ENCODE measurements at regions not wholly inside any gene's neighbourhood (a gene's known extent, or its start where the extent isn't known, plus 50 kb on each side); places are given as distances from the start of the nearest gene placed in this dataset.

GRCh38 chr17:72236980-72237633 is 116.3 kb downstream of the SOX9 start:
- WGBS (ENCODE audit: insufficient coverage) = 32% methylated on average over 12 of the region's 13 CpGs
- Histone ChIP-seq H3K4me3 (ENCODE audit: low read length) (no peak overlapping the region), H3K9me3 (ENCODE audit: control insufficient read depth, insufficient read depth, low read length) (no peaks in the 10 kb centered on the region), H3K27ac (ENCODE audit: low read length) (no peak overlapping the region), H3K4me1 (ENCODE audit: control insufficient read depth, insufficient read depth, low read length) (no peaks in the 10 kb centered on the region), H3K27me3 (ENCODE audit: control insufficient read depth, insufficient read depth, low read length) (no peaks in the 10 kb centered on the region), H3K36me3 (ENCODE audit: control insufficient read depth, insufficient read depth, low read length) (no peaks in the 10 kb centered on the region)
- H3K27me3 Mint-ChIP-seq (ENCODE audit: low read depth in 2 of 2) = peaks cover 0 to 3% of the 10 kb centered on the region in 2 donors
- peaks cover 5% of the 10 kb centered on the region in 2 donors for H3K9me3 Mint-ChIP-seq
- no peak overlapping the region for H3K4me3 Mint-ChIP-seq
- no peaks in the 10 kb centered on the region for H3K4me1 Mint-ChIP-seq
- no peak for DNase-seq
- TF ChIP-seq, protein P1, sequence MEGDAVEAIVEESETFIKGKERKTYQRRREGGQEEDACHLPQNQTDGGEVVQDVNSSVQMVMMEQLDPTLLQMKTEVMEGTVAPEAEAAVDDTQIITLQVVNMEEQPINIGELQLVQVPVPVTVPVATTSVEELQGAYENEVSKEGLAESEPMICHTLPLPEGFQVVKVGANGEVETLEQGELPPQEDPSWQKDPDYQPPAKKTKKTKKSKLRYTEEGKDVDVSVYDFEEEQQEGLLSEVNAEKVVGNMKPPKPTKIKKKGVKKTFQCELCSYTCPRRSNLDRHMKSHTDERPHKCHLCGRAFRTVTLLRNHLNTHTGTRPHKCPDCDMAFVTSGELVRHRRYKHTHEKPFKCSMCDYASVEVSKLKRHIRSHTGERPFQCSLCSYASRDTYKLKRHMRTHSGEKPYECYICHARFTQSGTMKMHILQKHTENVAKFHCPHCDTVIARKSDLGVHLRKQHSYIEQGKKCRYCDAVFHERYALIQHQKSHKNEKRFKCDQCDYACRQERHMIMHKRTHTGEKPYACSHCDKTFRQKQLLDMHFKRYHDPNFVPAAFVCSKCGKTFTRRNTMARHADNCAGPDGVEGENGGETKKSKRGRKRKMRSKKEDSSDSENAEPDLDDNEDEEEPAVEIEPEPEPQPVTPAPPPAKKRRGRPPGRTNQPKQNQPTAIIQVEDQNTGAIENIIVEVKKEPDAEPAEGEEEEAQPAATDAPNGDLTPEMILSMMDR (IDR thresholded peaks at IDR 0.05) = no peak
- no peaks in the 10 kb centered on the region for H3K36me3 Mint-ChIP-seq
- no peak overlapping the region for H3K27ac Mint-ChIP-seq
- ATAC-seq = no peak
- intact Hi-C loops (cut with micrococcal nuclease) = no loop called here

DNA sequence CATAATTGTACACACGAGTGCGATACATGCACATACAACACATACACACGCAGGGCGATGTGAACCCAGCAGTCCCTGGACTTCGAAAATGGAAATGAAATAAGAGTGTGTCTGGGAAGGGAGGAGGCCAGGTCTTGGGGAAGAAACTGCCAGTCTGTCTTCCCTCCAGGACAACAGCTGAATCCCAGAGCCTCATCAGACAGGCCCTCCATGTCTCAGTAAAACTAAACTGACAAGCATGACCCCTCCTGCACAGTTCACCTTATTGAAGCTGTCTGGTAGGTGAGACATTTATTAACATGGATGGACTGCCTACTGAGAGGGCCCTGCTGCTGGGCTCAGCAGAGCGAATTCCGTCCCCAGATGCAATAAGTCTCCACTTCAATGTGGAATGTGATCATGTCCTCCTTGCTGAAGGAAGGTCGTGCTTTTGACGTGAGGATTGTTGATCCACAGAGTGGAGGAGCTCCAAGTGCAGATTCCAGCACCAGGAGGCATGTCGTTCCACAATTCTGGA is 117.4 kb downstream of the SOX9 start:
- ATAC-seq = no peak
- no peaks in the 10 kb centered on the region for H3K4me1 Mint-ChIP-seq
- no peak overlapping the region for H3K4me3 ChIP-seq (ENCODE audit: low read length)
- intact Hi-C loops (cut with micrococcal nuclease) = no loop called here
- no peaks in the 10 kb centered on the region for H3K27me3 ChIP-seq (ENCODE audit: control insufficient read depth, insufficient read depth, low read length)
- H3K36me3 Mint-ChIP-seq = no peaks in the 10 kb centered on the region
- H3K9me3 ChIP-seq (ENCODE audit: control insufficient read depth, insufficient read depth, low read length) = no peaks in the 10 kb centered on the region
- TF ChIP-seq, protein P1 (IDR thresholded peaks at IDR 0.05) = no peak
- 91% methylated on average over 6 of the region's 10 CpGs for WGBS (ENCODE audit: insufficient coverage)
- no peak overlapping the region for H3K27ac Mint-ChIP-seq
- no peak for DNase-seq
- peaks cover 0 to 3% of the 10 kb centered on the region in 2 donors for H3K27me3 Mint-ChIP-seq (ENCODE audit: low read depth in 2 of 2)
- H3K4me3 Mint-ChIP-seq = no peak overlapping the region
- H3K27ac ChIP-seq (ENCODE audit: low read length) = no peak overlapping the region
- H3K9me3 Mint-ChIP-seq = peaks cover 5 to 10% of the 10 kb centered on the region in 2 donors
- no peaks in the 10 kb centered on the region for H3K36me3 ChIP-seq (ENCODE audit: control insufficient read depth, insufficient read depth, low read length)
- H3K4me1 ChIP-seq (ENCODE audit: control insufficient read depth, insufficient read depth, low read length) = no peaks in the 10 kb centered on the region

- intact Hi-C loops (cut with micrococcal nuclease) = no loop called here
Measured at GRCh38 chr17:72239548-72239947, 118.7 kb downstream of the SOX9 start.

More at GRCh38 chr17:72239548-72239947, 118.7 kb downstream of the SOX9 start:
- no peaks in the 10 kb centered on the region for H3K27me3 ChIP-seq (ENCODE audit: control insufficient read depth, insufficient read depth, low read length)
- Mint-ChIP-seq H3K9me3 (peaks cover 10 to 18% of the 10 kb centered on the region in 2 donors), H3K27me3 (ENCODE audit: low read depth in 2 of 2) (peaks cover 0 to 3% of the 10 kb centered on the region in 2 donors), H3K4me3 (no peak overlapping the region), H3K36me3 (no peaks in the 10 kb centered on the region), H3K4me1 (no peaks in the 10 kb centered on the region), H3K27ac (no peak overlapping the region)
- no peak overlapping the region for H3K27ac ChIP-seq (ENCODE audit: low read length)
- ATAC-seq (no peak), DNase-seq (no peak)
- WGBS (ENCODE audit: insufficient coverage) = 88% methylated on average over 5 of the region's 5 CpGs
- TF ChIP-seq, protein P1 (IDR thresholded peaks at IDR 0.05) = no peak
- H3K4me1 ChIP-seq (ENCODE audit: control insufficient read depth, insufficient read depth, low read length) = no peaks in the 10 kb centered on the region
- H3K36me3 ChIP-seq (ENCODE audit: control insufficient read depth, insufficient read depth, low read length) = no peaks in the 10 kb centered on the region
- peaks cover 3% of the 10 kb centered on the region for H3K9me3 ChIP-seq (ENCODE audit: control insufficient read depth, insufficient read depth, low read length)
- no peak overlapping the region for H3K4me3 ChIP-seq (ENCODE audit: low read length)

Measured in natural killer cell (primary cell).